ENCODE measurements at regions not wholly inside any gene's neighbourhood (a gene's known extent, or its start where the extent isn't known, plus 50 kb on each side); places are given as distances from the start of the nearest gene placed in this dataset.
A peak's percentile ranks its signal among the peaks of the same experiment; 100 is the strongest.

GRCh38 chr14:58718226-58719205 lies 80.8 kb downstream of the DACT1 start:
- H3K27me3 ChIP-seq (ENCODE audit: control insufficient read depth, insufficient read depth, low read length), result no peaks in the 10 kb centered on the region
- no peak overlapping the region for H3K4me3 ChIP-seq (ENCODE audit: low read length in 3 of 3)
- no peak for TF ChIP-seq CTCF (IDR thresholded peaks at IDR 0.05; ENCODE audit: borderline replicate concordance, extremely low read depth, insufficient read depth)
- FAIRE-seq (no peak), DNase-seq (no peak)
- H3K36me3 ChIP-seq (ENCODE audit: control insufficient read depth in 2 of 3, insufficient read depth in 3 of 3, low read length in 3 of 3), result no peaks in the 10 kb centered on the region
- H3K4me1 ChIP-seq (ENCODE audit: control insufficient read depth in 2 of 3, insufficient read depth in 2 of 3, low read depth in 1 of 3, low read length in 3 of 3), result no peaks in the 10 kb centered on the region
- no peaks in the 10 kb centered on the region for H3K9me3 ChIP-seq (ENCODE audit: control insufficient read depth in 2 of 3, insufficient read depth in 1 of 3, low read length in 3 of 3)
- intact Hi-C loops (cut with DNase I), result no loop called here
- no peak overlapping the region for H3K9ac ChIP-seq (ENCODE audit: low read length in 3 of 3)
- H3K27ac ChIP-seq (ENCODE audit: low read depth in 2 of 2, low read length in 2 of 2), result no peak overlapping the region

- no peak for FAIRE-seq
- Histone ChIP-seq H3K4me1 (ENCODE audit: control insufficient read depth in 2 of 3, insufficient read depth in 2 of 3, low read depth in 1 of 3, low read length in 3 of 3) (no peaks in the 10 kb centered on the region), H3K9me3 (ENCODE audit: control insufficient read depth in 2 of 3, insufficient read depth in 1 of 3, low read length in 3 of 3) (no peaks in the 10 kb centered on the region), H3K27me3 (ENCODE audit: control insufficient read depth, insufficient read depth, low read length) (no peaks in the 10 kb centered on the region), H3K36me3 (ENCODE audit: control insufficient read depth in 2 of 3, insufficient read depth in 3 of 3, low read length in 3 of 3) (no peaks in the 10 kb centered on the region), H3K9ac (ENCODE audit: low read length in 3 of 3) (no peak overlapping the region), H3K27ac (ENCODE audit: low read depth in 2 of 2, low read length in 2 of 2) (no peak overlapping the region), H3K4me3 (ENCODE audit: low read length in 3 of 3) (no peak overlapping the region)
- intact Hi-C loops (cut with DNase I), result no loop called here
- no peak for TF ChIP-seq CTCF (IDR thresholded peaks at IDR 0.05; ENCODE audit: borderline replicate concordance, extremely low read depth, insufficient read depth)
- no peak for DNase-seq
These were observed 84.0 kb downstream of the DACT1 start for GRCh38 chr14:58721723-58722122.

- peak in 1 of 5 donors; percentile 61 for DNase-seq
- Histone ChIP-seq H3K4me1 (ENCODE audit: control insufficient read depth in 2 of 3, insufficient read depth in 2 of 3, low read depth in 1 of 3, low read length in 3 of 3) (no peaks in the 10 kb centered on the region), H3K27me3 (ENCODE audit: control insufficient read depth, insufficient read depth, low read length) (no peaks in the 10 kb centered on the region), H3K36me3 (ENCODE audit: control insufficient read depth in 2 of 3, insufficient read depth in 3 of 3, low read length in 3 of 3) (no peaks in the 10 kb centered on the region), H3K9me3 (ENCODE audit: control insufficient read depth in 2 of 3, insufficient read depth in 1 of 3, low read length in 3 of 3) (no peaks in the 10 kb centered on the region), H3K27ac (ENCODE audit: low read depth in 2 of 2, low read length in 2 of 2) (no peak overlapping the region), H3K4me3 (ENCODE audit: low read length in 3 of 3) (no peak overlapping the region), H3K9ac (ENCODE audit: low read length in 3 of 3) (no peak overlapping the region)
- intact Hi-C loops (cut with DNase I), result no loop called here
- no peak for TF ChIP-seq CTCF (IDR thresholded peaks at IDR 0.05; ENCODE audit: borderline replicate concordance, extremely low read depth, insufficient read depth)
- FAIRE-seq, result no peak
These were observed 84.7 kb downstream of the DACT1 start for GRCh38 chr14:58722441-58722840.

Data from kidney (tissue), 13 donors.